Stimulated activated naive CD8-positive, alpha-beta T cell treated with anti-CD3 and anti-CD28 coated beads, Interleukin-15, Interleukin-2, amounts not matched to agents 100 U/mL and 50 U/mL, for 24 hours (primary cell): ENCODE measurements at regions not wholly inside any gene's neighbourhood (a gene's known extent, or its start where the extent isn't known, plus 50 kb on each side); places are given as distances from the start of the nearest gene placed in this dataset.

Experiments used
- ATAC-seq: fragments of 150-1000 bp; cut with Tn5 transposase; one replicate; pipeline ENCODE4 v1.10.0; 2021
- DNase-seq: peaks from one replicate; pipeline ENCODE4 v3.0.0; 2021

DNA sequence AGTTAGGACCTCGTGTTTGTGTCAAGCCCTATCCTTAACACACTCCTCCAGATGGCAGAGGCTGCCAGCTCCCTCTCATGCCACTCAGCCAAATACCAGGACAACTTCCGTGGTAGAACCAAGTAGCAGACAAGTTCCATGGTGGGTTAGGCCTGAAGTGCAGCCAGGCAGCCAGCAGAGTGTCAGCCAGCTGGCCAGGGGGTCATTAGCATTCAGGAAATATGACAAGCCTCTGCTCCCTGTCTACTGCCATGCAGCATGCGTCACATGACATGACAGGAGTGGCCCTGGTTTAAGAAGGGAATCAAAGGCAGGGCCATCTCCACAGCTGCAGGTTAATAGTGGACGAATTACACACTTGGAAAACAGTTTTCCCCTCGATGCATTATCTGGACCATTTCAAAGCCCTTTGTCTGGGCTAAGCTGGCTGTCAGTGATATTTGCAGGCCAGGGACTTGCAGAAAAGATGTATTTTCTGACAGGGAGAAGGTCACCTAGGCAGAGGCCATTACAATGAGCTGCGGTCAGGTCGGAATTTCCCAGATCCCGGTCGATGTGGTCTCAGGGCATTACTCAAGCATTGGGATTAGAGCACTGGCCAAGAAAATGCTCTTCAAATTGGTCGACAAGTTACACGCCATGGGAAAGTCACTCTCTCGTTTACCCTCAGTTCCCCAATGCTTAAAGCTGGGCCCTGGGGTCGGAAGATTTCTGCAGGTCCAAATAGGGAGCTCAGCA lies 461.7 kb upstream of the CADM1 start:
- no peak for DNase-seq
- no peak for ATAC-seq

DNA sequence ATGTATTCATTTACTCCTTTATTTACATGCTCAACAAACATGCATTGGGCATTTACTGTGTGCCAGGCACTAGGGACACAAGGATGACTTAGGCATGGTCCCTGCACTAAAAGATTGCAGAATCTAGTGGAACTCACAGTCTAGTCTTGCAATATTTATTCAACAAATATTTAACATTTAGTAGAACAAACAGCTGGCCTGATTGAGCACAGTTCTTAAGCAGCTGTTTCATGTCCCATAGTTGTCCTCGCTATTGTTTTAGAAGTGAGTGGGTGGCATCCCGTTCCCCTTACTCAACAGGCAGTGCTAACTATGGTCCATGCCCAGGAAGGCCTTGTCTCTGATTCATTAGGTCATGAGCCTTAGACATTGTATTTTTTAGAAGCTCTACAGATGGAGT lies 459.9 kb upstream of the CADM1 start:
- ATAC-seq = no peak

DNA sequence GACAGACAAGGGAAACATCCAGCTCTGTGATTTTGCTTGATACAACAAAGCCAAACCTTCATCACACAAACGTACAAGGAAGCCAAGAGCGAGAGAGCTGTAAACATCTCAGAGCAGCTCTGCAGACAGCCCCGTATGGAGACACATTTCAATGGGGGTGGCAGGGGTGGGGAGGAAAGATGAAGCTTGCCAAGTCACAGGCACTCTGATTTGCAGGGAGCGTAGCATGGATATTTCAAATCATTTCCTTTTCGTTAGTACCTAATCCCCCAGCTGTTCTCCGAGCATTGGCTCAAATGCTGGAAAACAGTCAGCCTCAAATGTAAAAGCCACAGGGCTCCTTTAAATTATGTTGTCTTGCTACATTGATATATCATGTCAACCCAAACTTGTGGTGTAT lies 458.9 kb upstream of the CADM1 start:
- ATAC-seq (no peak), DNase-seq (no peak)

More for the DNA sequence above, 459.9 kb upstream of the CADM1 start:
- no peak for DNase-seq

DNA sequence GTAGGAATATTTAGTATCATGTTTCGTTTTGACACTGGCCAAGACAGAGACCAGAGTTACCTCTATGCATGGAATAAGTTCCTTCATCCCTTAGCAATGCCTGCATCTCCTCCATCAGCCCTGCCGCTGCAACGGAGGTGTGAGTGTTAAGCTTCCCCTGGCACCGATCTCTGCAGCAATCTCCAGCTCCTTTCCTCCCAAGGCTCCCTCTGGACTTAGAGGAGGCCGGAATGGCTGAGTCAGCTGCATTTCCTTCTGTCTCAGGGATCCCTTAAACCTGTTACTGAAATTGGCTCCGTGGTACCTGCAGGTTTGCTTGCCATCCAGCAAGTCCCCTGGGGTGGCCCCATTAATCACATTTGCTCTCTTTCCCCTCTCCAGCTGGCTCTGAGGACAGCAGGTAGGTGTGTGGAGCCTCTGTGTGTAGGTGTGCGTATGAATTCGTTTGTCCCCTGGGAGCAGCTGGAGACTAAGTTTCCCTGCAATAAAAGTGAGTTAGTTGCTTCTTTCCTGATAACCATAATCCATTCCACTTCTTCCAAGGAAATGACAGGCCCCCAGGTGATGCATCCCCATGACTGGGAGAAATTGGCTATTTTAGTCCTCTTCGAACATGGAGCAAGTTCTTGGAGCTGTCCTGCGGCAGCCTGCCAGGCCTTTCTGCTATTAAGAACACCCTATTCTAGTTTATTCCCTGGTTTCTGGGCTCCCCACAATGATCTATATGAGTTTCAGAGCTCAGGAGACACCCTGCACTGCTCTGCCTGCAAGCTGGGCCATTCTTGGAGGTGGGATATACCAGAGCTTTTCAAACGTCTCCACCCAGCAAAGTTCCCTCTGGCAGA lies 457.2 kb upstream of the CADM1 start:
- no peak for DNase-seq

DNA sequence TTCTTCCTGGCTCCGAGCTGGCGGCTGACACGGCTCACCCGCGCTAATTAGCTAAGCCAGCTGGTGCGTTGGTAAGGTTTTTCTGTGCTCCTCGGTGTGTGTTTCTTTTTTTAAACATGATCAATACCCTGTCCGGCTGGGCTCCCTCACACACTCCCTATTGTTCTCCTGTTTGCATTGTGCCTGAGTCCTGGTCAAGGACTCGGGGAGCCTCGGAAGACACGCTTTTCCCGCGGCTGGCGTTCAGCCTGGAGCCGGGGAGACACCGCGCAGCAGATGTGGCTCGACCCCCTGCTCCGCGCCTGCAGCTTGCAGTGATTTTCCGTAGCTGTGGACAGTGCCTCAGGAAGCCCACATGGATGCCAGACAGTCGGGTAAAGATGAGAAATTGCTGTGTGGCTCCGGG lies 454.9 kb upstream of the CADM1 start:
- no peak for DNase-seq
- no peak for ATAC-seq

More for the DNA sequence above, 457.2 kb upstream of the CADM1 start:
- ATAC-seq = no peak

DNA sequence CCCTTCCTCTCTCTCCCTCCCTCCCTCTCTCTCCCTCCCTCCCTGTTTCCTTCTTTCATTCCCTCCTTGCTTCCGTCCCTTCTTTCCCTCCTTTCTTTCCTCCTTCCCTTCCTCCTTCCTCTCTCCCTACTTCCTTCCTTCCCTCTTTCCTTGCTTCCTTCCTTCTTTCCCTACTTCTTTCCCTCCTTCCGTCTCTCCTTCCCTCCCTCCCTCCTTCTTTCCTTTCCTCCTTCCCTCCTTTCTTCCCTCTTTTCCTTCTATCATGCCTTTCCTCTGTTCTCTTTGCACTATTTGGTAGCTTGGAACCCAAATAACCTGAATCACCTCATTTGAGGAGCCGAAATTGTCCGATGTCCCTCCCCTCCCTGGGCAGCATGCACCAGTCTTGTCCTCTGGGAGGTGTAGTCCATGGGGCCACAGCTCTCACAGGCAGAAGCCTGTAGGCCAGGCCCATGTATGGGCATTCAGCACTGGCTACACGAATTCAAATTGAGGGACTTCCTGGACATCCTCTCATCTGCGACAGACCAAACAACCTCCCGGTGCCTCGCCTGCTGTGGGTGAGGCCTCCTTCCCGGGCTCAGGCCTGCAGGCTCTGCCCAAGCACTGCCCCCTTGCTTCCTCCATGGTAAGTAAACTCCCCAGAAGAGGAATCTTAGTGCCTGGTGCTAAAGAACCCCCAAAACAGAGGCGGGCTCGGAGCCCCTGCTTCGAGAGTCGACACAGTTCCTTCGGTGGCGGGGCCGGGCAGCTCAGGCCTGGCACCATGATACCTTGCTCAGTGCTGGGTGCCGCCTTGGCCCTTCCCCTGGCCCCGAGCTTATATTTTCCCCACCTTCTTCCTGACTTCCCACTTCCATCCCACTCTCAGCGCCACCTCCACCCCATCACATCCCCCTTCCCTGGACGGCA lies 454.1 kb upstream of the CADM1 start:
- DNase-seq (no peak), ATAC-seq (no peak)

DNA sequence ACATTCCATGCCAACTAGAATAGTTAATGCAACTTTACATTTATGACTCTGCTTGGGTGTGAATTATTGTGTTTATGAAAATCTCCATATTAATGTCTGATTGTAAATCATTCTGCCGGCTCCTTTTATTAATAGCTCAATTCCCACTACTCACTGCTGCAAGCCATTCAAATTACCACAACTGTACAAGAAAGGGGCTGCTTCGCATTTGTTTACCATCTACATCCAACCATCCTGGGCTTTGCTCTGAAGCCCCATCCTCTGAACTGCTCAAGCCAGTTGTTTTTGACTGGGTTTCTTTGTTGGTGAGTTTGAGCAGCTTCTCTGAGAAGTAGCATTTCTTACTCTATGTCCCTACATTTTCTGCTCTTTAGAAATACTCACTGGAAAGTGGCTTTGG lies 451.6 kb upstream of the CADM1 start:
- DNase-seq (no peak), ATAC-seq (no peak)

DNA sequence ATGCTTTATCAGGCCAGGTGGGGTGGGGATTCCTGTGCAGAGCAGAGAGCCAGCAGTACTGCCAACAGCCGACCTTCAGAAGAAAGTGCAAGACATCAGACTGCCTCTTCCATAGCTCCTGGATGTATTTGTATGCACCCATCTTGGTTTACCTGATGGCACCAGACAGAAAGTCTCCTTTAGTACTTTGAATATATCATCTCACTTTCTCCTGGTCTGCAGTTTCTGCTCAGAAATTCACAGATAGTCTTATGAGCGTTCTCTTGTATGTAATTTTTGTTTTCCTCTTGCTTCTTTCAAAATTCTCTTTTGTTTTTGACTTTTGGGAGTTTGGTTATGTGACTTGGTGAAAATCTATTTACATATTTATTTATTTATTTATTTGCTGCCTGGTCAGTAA lies 446.4 kb upstream of the CADM1 start:
- ATAC-seq (no peak), DNase-seq (no peak)

DNA sequence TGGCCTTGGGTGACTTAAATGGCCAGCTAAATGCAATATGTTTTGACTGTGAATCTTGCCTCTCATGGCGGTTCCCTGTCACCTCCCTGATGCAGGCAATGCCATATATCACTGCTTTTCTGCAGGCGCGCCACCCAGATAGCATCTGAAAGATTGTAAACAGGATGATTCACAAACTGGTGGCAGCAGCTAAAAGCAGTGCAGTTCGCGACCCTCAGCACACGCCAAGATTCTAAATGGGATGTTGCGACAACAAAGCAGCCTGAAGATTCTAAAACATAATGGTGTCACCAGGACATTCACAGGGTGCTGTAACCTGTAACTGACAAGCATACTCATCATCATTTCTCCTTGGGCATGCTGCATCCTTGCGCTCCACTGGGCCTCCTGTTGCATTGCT lies 440.4 kb upstream of the CADM1 start:
- DNase-seq = no peak

DNA sequence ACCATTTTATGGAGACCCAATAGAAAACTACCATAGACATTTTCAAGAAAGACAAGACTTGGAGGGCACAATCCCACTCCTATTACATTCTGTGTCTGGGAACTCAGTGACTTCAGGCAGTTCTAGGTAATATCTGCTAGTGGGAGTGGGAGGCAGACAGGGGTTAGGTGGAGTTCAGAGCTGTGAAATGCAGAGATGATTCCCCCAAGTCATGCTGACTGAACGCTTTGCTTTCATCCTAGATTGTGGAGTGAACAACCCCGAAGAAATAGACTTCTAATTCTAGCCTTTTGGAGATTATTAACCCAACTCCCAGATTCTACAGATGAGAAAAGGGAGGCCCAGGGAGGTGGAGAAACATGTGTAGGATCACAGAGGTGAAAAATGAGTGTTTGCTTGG lies 437.8 kb upstream of the CADM1 start:
- ATAC-seq = no peak
- DNase-seq = no peak

More for the DNA sequence above, 440.4 kb upstream of the CADM1 start:
- no peak for ATAC-seq

DNA sequence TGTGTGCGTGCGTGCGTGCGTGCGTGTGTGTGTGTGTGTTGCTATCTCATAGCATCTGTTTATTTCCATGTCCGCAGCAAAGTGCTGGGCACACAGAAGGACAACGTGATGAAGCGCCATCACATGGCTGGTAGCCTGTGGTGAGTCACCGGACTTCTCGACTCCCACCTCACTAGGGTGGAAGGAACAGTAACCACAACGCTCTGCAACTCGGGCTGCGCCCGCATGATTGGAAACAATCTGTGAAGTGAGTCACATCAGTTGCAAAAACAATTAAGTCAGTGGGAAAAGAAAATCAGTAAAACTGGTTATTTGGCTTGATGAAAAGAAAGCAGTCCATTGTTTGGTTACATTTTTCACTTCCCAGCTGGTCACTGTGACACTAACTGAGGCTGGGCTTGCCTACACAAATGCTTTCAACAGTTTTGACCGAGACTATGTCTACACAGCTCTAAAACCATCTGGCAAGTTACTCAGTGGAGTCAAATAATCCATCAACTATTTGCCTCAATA lies 437.3 kb upstream of the CADM1 start:
- no peak for DNase-seq

DNA sequence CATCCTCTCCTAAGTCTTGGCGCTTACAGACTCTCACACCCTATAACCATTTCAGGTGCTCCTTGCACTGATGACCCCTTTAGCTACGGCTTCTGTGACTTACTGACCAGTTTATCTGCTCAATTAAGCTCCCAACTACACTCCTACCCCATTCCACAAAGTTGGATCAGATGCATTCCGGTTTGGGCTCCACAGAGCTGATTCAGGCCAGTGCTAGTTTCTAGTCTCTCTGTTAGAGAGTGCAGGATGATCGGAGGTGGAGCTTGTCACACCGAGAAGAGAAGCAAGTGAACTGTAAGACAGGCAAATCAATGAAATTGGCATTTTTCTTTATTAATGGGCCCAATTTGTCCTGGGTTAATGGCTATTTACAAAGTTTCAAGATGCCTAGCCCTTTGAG lies 436.8 kb upstream of the CADM1 start:
- no peak for ATAC-seq

More for the DNA sequence above, 437.3 kb upstream of the CADM1 start:
- no peak for ATAC-seq

DNA sequence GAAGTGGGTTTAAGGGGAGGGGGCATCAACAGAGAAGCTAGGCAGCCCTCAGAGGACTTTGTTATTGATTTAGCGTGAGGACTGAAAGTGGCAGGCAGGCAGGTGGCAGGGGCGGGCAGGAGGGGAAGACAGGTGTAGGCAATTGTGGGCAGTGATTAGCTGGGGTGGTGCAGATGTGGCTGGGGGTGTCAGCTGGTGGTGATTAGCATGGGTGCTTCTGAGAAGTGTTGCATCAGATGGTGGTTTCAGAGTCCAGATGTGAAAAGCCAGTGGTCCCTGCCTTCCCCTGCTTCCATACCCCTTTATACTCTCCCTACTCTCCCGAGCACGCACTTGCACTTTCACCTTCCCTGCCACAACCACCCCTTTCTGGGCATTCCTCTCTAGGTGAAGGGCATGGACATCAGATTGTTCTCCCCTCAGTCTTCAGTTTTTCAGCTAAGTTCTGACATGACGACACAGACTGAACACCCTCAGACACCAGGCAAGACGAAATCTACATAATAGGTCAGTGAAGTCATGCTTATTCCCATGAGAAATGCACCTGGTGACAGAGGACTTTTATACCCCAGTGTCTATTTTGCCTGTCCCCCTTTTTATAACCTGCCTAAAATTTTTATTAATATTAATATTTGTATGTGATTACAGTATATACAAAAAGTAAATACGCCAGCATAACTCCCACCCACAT lies 435.7 kb upstream of the CADM1 start:
- peak; percentile 20 for ATAC-seq
- no peak for DNase-seq

More for the DNA sequence above, 436.8 kb upstream of the CADM1 start:
- no peak for DNase-seq

DNA sequence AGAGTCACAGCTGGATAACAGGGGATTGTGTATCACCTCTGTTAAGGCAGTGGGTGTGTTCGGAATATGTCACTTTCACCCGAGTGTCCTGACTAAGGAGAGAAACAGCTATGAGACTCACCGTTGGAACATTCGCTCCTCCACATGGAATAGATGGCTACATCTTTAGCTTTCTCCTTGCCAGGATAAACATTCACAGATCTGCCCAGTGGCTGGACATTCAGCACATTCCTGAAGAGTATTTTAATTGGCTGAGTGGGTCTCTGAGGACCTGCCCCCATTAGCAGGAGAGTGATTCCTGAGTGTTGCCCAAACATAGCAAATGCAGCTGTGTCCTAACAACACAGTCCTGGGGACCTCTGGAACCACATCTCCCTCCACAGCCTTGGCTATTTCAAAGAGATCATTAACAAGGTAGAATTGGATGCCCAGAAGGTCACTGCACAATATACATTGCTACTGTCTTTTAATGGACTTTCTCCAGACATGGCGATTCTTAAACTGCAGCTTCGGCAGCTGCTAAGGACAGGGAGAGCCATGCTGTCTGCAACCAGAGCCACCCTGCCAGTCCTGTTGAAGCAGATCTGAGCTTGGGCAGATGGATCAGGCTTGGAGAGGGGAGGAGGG lies 435.0 kb upstream of the CADM1 start:
- ATAC-seq (no peak), DNase-seq (no peak)

DNA sequence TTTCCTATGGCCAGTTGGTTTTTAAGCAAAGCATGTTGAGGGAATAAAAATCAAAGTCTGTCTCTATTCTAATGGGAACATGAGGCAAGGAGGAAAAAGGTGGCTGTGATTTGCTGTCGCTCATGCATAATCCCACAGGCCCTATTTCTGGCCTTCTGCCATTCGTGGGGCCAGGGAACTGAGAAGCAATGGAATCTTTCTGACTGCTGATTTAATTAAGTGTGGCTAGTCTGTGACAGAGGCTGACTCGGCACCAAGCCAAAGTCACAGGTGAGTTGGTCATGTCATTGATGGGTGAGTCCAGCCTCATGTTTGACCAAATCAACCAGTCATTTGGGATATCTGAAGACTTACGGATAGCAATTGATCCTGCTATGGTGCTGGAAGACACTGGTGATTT lies 429.3 kb upstream of the CADM1 start:
- DNase-seq = no peak
- no peak for ATAC-seq

DNA sequence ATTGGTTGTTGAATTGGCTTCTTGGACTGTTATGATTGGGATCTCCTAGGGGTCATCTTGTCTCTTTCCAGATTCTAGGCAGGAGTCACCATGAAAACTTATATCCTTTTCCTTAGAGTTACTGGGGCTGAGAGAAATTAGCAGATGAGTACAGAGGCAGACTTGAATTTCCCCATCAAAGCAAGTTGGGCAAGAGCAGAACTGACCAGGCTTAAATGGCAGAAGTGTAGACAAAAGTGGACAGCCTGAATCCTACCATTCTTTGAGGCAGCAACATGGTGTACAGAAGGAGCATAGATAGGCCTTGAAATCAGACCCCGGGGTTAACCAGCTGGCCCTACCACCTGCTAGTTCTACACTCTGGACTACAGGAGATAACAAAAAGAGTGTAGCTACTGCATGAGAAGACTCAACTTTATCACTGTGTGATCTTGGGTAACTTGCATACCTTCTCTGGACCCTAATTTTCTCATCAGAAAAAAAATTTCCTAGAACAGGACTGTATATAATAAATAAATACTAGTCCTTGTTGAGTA lies 427.4 kb upstream of the CADM1 start:
- ATAC-seq = no peak
- DNase-seq = no peak

DNA sequence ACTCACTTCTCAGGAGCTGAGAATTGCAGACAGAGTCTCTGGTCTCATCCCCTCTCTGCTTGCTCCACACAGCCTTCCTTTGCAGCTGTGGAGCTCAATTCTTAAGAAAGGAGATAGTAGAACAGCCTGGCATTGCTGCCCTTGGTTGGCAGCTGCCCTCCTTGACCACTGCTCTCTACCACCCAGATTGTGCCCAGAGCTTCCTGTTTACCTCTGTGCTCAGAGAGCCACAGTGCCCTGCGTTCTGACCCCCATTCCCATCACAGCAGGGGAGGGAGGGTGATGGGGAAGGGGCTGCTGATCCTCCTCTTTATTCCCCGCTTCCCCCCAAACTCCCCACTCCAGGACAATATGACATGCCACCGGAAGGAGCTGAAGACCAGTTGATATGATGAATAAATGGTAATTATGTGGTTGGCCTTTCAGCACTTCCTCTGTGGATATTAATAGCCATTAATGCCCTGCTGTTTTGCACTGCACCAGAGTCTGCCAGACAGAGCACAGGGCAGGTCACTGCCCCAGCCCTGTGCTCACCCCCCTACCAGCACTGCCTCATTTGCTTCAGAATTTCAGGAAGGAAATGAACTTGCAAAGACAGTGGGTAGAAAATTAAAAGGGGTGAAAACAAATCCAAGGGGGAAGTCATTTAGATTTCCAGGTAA lies 426.8 kb upstream of the CADM1 start:
- ATAC-seq = no peak
- DNase-seq = no peak

DNA sequence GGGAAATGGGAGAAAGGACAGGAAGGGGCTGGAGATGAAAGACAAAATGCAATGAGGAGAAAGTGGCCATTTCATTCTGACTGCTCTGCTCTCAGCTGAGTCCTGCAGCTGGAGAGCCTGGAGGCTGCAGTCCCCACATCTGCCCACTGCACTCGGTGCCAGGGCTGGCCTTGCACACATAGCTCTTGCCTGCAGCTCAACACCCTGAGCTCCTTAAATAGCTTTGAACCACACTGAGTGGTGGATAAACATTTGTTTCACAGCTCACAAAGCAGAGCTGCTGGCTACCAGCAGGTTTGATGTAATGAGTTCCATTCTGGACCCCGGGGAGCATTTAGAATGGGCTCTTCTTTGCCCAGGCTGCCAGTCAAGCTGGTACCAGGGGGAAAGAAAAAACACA lies 426.1 kb upstream of the CADM1 start:
- ATAC-seq = no peak
- DNase-seq = no peak

DNA sequence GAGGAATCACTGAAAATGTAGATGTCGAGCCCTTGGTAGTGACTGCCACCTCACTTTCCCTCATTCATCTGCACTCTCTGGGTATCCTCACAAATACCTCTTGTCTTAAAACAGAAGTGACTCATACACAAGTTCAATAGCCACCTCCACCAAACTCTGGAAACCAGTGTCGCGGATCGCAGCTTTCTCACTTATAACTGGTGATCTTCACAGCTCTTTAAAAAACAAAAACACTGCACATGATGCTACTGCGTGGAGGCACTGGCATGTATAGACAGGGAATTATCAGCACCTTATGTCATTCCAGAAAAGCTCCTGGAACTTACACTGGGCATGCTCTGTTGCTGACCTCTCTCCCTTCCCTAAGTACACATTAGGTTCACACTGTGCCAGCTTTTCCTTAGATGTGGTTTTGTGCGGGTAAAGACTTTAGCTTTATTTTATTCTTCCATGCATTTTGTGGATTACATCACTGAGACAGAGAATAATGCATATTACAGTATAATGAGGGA lies 425.5 kb upstream of the CADM1 start:
- no peak for DNase-seq
- ATAC-seq = no peak

DNA sequence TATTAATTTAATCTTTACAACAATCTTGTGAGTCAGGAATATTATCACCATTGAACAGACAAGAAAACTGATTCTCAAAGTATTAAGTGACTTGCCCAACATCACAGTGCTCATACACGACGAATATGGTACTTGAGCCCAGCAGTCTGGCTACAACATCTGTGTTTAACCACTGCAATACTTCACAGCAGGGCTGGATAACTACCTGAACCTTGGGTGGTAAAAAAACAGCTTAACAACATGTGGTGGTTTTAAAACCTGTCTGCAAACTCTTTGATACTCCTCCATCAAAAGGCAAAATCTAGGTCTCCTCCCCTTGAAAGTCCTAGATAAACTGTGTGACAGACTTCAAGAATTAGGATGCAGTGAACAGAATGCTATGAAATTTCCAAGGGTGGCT lies 424.6 kb upstream of the CADM1 start:
- ATAC-seq = no peak

More for the DNA sequence above, 424.6 kb upstream of the CADM1 start:
- no peak for DNase-seq
